Ishikawa (cell line): ENCODE measurements at regions not wholly inside any gene's neighbourhood (a gene's known extent, or its start where the extent isn't known, plus 50 kb on each side); places are given as distances from the start of the nearest gene placed in this dataset.

Source experiments
- CEBPB ChIP-seq: IDR thresholded peaks from 2 replicates; pipeline ENCODE4 v1.6.1; 2012
- CREB1 ChIP-seq: IDR thresholded peaks from 2 replicates; pipeline ENCODE4 v1.6.1; 2012; ENCODE audit warnings: low read depth
- EGR1 ChIP-seq: IDR thresholded peaks from 2 replicates; pipeline ENCODE4 v1.6.1; 2012
- EP300 ChIP-seq: IDR thresholded peaks from 2 replicates; pipeline ENCODE4 v1.6.1; 2012; ENCODE audit warnings: borderline replicate concordance
- FOXM1 ChIP-seq: IDR thresholded peaks from 2 replicates; pipeline ENCODE4 v1.6.1; 2012; ENCODE audit warnings: low read depth, borderline replicate concordance
- NFIC ChIP-seq: IDR thresholded peaks from 2 replicates; pipeline ENCODE4 v1.6.1; 2012
- RAD21 ChIP-seq: IDR thresholded peaks from 2 replicates; pipeline ENCODE4 v1.6.1; 2012; ENCODE audit warnings: low read depth
- TAF1 ChIP-seq: IDR thresholded peaks from 2 replicates; pipeline ENCODE4 v1.6.1; 2012; ENCODE audit warnings: low read depth, mild to moderate bottlenecking
- TCF12 ChIP-seq: IDR thresholded peaks from 2 replicates; pipeline ENCODE4 v1.6.1; 2012; ENCODE audit warnings: low read depth
- TEAD4 ChIP-seq: IDR thresholded peaks from 2 replicates; pipeline ENCODE4 v1.6.1; 2012
- YY1 ChIP-seq: IDR thresholded peaks from 2 replicates; pipeline ENCODE4 v1.6.1; 2012; ENCODE audit warnings: low read depth
- ZBTB7A ChIP-seq: IDR thresholded peaks from 2 replicates; pipeline ENCODE4 v1.6.1; 2012; ENCODE audit warnings: low read depth
- TF ChIP-seq, protein P1 (sequence below): IDR thresholded peaks from 2 replicates; pipeline ENCODE4 v1.6.1; 2012
- TF ChIP-seq, protein P2 (sequence below): IDR thresholded peaks from 2 replicates; pipeline ENCODE4 v1.6.1; 2012
- TF ChIP-seq, protein P3 (sequence below): IDR thresholded peaks from 2 replicates; pipeline ENCODE4 v1.6.1; 2012; ENCODE audit warnings: low read depth, mild to moderate bottlenecking

DNA sequence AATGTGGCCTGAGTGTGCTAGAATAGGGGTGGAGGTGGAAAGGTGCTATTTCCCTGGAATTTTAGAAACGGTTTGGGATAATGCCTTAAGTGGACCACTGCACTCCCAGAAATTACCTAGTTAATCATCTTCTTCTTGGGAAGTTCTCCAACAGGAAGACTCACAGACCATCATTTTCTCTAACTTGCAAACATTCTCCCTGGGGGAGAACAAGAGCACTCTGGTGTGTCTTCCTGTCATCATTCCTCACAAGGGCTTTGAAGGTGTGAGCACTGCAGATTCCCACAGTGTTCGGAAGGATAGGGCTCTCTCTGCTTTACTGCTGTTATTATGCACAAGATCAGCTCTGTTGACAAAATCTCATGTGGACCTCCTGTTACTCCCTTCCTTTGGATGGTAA, 54.9 kb upstream of the TSPAN2 start:
- TF ChIP-seq TAF1 (no peak), CREB1 (no peak), TEAD4 (no peak), TCF12 (no peak), CEBPB (no peak), FOXM1 (no peak), EGR1 (no peak), RAD21 (no peak), YY1 (no peak), NFIC (no peak)
- TF ChIP-seq, protein P1, sequence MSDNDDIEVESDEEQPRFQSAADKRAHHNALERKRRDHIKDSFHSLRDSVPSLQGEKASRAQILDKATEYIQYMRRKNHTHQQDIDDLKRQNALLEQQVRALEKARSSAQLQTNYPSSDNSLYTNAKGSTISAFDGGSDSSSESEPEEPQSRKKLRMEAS, result no peak

DNA sequence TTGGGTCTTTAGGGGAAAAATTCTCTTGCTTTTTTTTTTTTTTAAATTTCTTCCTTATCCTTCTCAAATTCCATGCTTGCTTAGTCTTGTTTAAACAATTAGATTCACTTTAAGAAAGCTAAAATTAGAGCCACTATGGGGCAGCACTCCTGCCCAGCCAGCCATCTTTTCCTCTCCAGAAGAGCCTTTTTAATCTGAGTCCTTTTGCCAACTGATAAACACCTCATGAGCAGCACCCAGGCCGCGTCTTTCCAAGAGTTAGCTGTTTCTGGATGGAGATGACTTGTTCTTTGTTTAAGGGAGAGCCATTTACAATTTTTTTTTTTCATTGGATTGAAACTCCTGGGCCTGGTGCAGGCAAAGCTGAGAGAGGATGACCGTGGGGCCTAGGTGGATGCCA, 53.3 kb upstream of the TSPAN2 start:
- no peak for TF ChIP-seq FOXM1
- TF ChIP-seq, protein P1, result no peak

DNA sequence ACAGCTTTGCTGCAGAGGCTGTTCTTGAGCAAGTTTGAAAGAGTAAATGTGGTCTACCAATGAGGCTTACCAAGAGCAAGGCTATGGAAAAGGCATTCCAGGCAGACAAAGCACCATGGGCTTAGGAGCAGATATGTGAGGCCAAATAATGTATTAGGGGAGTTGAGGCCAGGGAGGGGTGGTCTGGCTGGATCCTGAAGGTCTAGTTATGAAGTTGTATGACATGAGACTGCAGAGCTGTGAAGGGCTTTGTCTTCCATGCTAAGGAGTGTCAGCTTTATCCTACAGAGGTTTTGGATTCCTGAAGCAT, 51.8 kb upstream of the TSPAN2 start:
- TF ChIP-seq RAD21, result no peak
- no peak for TF ChIP-seq EP300
- TF ChIP-seq TCF12, result no peak
- no peak for TF ChIP-seq FOXM1
- no peak for TF ChIP-seq NFIC
- TF ChIP-seq YY1, result no peak
- no peak for TF ChIP-seq CREB1
- TF ChIP-seq, protein P1, result no peak
- TF ChIP-seq ZBTB7A, result no peak
- no peak for TF ChIP-seq CEBPB
- TF ChIP-seq EGR1, result no peak

DNA sequence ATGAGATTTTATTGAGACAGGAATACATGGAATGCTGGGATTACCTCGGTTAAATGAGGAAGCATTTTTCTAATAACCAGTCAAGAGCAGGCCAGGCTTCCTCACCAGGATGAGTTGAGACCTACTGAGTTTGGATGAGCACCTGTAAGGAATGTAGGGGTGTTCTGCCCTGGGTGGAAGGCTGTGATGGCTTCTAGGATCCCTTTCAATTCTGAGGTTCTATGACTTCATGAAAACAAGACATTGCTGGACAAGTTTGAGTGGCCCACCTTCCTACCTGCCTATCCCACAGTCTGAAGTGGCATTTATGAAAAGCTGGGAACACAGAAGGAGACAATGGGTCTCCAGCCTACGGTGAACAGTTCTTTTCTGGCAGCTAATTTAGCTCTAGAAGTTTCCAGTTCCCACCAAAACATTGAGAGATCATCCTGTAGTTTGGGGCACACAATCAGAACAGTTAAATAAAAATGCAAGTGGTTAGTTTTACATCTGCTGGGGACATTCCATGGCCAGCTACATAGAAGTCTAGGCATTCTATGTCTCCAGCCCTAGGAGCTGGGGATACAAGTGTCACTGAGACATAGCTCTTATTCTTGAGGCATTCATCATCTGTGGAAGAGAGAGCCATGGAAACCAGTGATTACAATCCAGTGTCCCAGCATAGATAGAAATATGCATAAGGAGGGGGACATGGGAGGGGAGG, 51.3 kb upstream of the TSPAN2 start:
- TF ChIP-seq TEAD4 (no peak), YY1 (no peak), RAD21 (no peak), FOXM1 (no peak), TAF1 (no peak)
- TF ChIP-seq, protein P1, result no peak
- TF ChIP-seq, protein P2, sequence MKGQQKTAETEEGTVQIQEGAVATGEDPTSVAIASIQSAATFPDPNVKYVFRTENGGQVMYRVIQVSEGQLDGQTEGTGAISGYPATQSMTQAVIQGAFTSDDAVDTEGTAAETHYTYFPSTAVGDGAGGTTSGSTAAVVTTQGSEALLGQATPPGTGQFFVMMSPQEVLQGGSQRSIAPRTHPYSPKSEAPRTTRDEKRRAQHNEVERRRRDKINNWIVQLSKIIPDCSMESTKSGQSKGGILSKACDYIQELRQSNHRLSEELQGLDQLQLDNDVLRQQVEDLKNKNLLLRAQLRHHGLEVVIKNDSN, result no peak
- TF ChIP-seq, protein P3, sequence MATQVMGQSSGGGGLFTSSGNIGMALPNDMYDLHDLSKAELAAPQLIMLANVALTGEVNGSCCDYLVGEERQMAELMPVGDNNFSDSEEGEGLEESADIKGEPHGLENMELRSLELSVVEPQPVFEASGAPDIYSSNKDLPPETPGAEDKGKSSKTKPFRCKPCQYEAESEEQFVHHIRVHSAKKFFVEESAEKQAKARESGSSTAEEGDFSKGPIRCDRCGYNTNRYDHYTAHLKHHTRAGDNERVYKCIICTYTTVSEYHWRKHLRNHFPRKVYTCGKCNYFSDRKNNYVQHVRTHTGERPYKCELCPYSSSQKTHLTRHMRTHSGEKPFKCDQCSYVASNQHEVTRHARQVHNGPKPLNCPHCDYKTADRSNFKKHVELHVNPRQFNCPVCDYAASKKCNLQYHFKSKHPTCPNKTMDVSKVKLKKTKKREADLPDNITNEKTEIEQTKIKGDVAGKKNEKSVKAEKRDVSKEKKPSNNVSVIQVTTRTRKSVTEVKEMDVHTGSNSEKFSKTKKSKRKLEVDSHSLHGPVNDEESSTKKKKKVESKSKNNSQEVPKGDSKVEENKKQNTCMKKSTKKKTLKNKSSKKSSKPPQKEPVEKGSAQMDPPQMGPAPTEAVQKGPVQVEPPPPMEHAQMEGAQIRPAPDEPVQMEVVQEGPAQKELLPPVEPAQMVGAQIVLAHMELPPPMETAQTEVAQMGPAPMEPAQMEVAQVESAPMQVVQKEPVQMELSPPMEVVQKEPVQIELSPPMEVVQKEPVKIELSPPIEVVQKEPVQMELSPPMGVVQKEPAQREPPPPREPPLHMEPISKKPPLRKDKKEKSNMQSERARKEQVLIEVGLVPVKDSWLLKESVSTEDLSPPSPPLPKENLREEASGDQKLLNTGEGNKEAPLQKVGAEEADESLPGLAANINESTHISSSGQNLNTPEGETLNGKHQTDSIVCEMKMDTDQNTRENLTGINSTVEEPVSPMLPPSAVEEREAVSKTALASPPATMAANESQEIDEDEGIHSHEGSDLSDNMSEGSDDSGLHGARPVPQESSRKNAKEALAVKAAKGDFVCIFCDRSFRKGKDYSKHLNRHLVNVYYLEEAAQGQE, result no peak

DNA sequence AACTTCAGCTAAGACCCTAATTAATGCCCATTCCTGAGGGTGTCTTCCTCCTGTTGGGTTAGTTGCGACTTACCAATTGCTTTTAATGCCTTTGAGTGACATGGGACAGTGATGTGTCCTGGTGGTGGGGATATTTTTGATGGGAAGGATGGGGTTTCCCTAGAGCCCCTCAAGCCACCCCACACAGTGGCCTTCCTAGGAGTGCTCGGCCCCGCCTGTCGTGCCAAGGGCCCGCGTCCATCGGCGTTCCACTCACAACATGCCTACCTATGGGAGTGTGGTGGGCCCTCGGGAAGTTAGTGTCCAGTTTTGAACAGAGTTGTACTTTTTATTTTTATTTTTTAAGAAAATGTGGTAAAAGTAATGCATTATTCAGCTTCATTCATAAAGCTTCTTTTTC, 50.1 kb upstream of the TSPAN2 start:
- TF ChIP-seq FOXM1, result no peak
- no peak for TF ChIP-seq TAF1
- no peak for TF ChIP-seq EGR1
- TF ChIP-seq, protein P3, result no peak
